Upper lobe of right lung (tissue), 1 donor: ENCODE measurements at regions not wholly inside any gene's neighbourhood (a gene's known extent, or its start where the extent isn't known, plus 50 kb on each side); places are given as distances from the start of the nearest gene placed in this dataset.

Source experiments
- ATAC-seq: fragments of 200-7000 bp; cut with Tn5 transposase; one replicate; pipeline ENCODE4 v1.9.1; 2020; ENCODE audit warnings: mild to moderate bottlenecking, moderate library complexity
- DNase-seq: peaks from one replicate; pipeline ENCODE4 v3.0.0-alpha.2; 2020
- H3K27ac ChIP-seq: fragments of 200-600 bp; one replicate; pipeline ENCODE4 v1.8.0; 2022
- H3K27me3 ChIP-seq: fragments of 200-600 bp; one replicate; pipeline ENCODE4 v1.8.0; 2022; ENCODE audit warnings: mild to moderate bottlenecking
- H3K36me3 ChIP-seq: fragments of 200-600 bp; one replicate; pipeline ENCODE4 v1.8.0; 2022
- H3K4me1 ChIP-seq: fragments of 200-600 bp; one replicate; pipeline ENCODE4 v1.8.0; 2022
- H3K4me3 ChIP-seq: fragments of 200-600 bp; one replicate; pipeline ENCODE4 v1.8.0; 2022; ENCODE audit warnings: mild to moderate bottlenecking
- H3K9me3 ChIP-seq: fragments of 200-600 bp; one replicate; pipeline ENCODE4 v1.8.0; 2022
- CTCF ChIP-seq: fragments of 200-600 bp; IDR thresholded peaks from one replicate; pipeline ENCODE4 v1.8.0; 2022; ENCODE audit warnings: antibody characterized with exemption
- intact Hi-C: fragments of 100-400 bp; cut with DNase I; formaldehyde crosslinking; loops from one replicate; pipeline ENCODE4 v1.11.0; 2022
- donor health status: DM: no; HTN: yes; CAD: no; lungs with severe emphysema.

GRCh38 chr20:50423758-50424157 is 86.4 kb upstream of the PTPN1 start:
- Histone ChIP-seq H3K4me1 (peaks cover 46% of the 10 kb centered on the region), H3K27me3 (no peaks in the 10 kb centered on the region), H3K4me3 (no peak overlapping the region), H3K9me3 (peaks cover 6% of the 10 kb centered on the region), H3K27ac (peak overlapping the region; percentile 78), H3K36me3 (no peaks in the 10 kb centered on the region)
- no peak for DNase-seq
- intact Hi-C loops = no loop called here
- no peak for TF ChIP-seq CTCF
- no peak for ATAC-seq

- H3K9me3 ChIP-seq = peaks cover 6% of the 10 kb centered on the region
- intact Hi-C loops = no loop called here
- H3K4me1 ChIP-seq = peaks cover 46% of the 10 kb centered on the region
- H3K27me3 ChIP-seq = no peaks in the 10 kb centered on the region
- no peak overlapping the region for H3K27ac ChIP-seq
- H3K36me3 ChIP-seq = no peaks in the 10 kb centered on the region
- no peak overlapping the region for H3K4me3 ChIP-seq
- ATAC-seq = no peak
- TF ChIP-seq CTCF = no peak
- DNase-seq = no peak
Observed at GRCh38 chr20:50425076-50425475, 85.1 kb upstream of the PTPN1 start.

- TF ChIP-seq CTCF = no peak
- Histone ChIP-seq H3K36me3 (no peaks in the 10 kb centered on the region), H3K27me3 (no peaks in the 10 kb centered on the region), H3K4me1 (peaks cover 45% of the 10 kb centered on the region), H3K9me3 (no peaks in the 10 kb centered on the region), H3K27ac (peak overlapping the region; percentile 51), H3K4me3 (no peak overlapping the region)
- ATAC-seq (peak; percentile 16), DNase-seq (no peak)
- intact Hi-C loops = no loop called here
Observed at GRCh38 chr20:50426866-50427718, 83.1 kb upstream of the PTPN1 start.

DNA sequence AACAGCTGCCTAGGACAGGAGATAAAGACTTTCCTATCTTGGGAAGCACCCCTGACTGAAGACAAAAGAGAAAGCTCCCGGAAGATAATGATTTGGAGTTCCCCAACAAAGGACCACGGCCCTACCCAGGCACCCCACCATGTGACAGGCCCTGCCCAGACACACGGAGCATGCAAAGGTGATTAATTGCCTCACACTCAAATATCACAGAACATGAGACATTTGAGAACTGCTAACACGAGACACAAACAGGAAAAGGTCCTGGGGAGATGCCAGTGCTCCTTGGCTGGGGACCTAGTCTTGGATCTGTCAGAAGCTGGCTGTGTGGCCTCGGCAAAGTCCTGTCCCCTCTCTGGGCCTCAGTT is 82.5 kb upstream of the PTPN1 start:
- Histone ChIP-seq H3K4me3 (no peak overlapping the region), H3K36me3 (no peaks in the 10 kb centered on the region), H3K27ac (no peak overlapping the region), H3K9me3 (no peaks in the 10 kb centered on the region), H3K27me3 (no peaks in the 10 kb centered on the region), H3K4me1 (peaks cover 39% of the 10 kb centered on the region)
- TF ChIP-seq CTCF = no peak
- intact Hi-C loops = no loop called here
- ATAC-seq (peak; percentile 26), DNase-seq (no peak)

- Histone ChIP-seq H3K27ac (no peak overlapping the region), H3K27me3 (no peaks in the 10 kb centered on the region), H3K4me3 (no peak overlapping the region), H3K9me3 (no peaks in the 10 kb centered on the region), H3K36me3 (no peaks in the 10 kb centered on the region), H3K4me1 (peaks cover 34% of the 10 kb centered on the region)
- ATAC-seq (no peak), DNase-seq (no peak)
- intact Hi-C loops = no loop called here
- no peak for TF ChIP-seq CTCF
Observed at GRCh38 chr20:50428097-50428828, 81.9 kb upstream of the PTPN1 start.
